ENCODE measurements at regions not wholly inside any gene's neighbourhood (a gene's known extent, or its start where the extent isn't known, plus 50 kb on each side); places are given as distances from the start of the nearest gene placed in this dataset.
"Not testable (repeated sequence)": the region's sequence is repeated elsewhere in the genome, so short reads cannot be mapped to it uniquely, and the experiment has no call there.

GRCh38 chr7:35956988-35957387, 156.1 kb downstream of the SEPTIN7 start:
- TF ChIP-seq, protein P1, sequence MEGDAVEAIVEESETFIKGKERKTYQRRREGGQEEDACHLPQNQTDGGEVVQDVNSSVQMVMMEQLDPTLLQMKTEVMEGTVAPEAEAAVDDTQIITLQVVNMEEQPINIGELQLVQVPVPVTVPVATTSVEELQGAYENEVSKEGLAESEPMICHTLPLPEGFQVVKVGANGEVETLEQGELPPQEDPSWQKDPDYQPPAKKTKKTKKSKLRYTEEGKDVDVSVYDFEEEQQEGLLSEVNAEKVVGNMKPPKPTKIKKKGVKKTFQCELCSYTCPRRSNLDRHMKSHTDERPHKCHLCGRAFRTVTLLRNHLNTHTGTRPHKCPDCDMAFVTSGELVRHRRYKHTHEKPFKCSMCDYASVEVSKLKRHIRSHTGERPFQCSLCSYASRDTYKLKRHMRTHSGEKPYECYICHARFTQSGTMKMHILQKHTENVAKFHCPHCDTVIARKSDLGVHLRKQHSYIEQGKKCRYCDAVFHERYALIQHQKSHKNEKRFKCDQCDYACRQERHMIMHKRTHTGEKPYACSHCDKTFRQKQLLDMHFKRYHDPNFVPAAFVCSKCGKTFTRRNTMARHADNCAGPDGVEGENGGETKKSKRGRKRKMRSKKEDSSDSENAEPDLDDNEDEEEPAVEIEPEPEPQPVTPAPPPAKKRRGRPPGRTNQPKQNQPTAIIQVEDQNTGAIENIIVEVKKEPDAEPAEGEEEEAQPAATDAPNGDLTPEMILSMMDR (conservative IDR thresholded peaks at IDR 0.05 in 1 of 2, IDR thresholded peaks at IDR 0.05 in 1 of 2; ENCODE audit: low read depth in 1 of 2, low read length in 2 of 2) = not testable (repeated sequence)
- not testable (repeated sequence) for TF ChIP-seq EZH2 (IDR thresholded peaks at IDR 0.05; ENCODE audit: low read length, missing control alignments)
